ENCODE measurements at regions not wholly inside any gene's neighbourhood (a gene's known extent, or its start where the extent isn't known, plus 50 kb on each side); places are given as distances from the start of the nearest gene placed in this dataset.
A peak's percentile ranks its signal among the peaks of the same experiment; 100 is the strongest.

DNA sequence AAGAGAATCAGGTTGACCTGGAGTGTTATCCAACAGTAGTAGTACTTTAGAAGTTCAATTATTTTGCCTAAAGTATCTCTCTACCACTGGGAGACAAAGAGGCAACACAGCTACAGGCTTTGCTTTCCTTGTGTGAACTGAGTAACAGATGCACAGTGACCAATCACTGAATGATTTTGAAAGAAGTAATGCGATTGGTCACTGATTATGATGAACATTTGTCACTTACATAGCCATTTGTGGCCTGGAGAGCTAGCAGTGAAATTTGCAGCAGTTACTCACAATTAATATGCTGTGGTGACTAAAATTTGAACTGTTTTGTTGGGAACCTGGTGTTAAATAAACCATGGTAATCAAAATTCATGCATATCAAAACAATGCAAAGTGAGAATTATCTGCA is 508.7 kb upstream of the DIPK2B start:
- DNase-seq (ENCODE audit: low read depth), result no peak
- TF ChIP-seq, protein P1, sequence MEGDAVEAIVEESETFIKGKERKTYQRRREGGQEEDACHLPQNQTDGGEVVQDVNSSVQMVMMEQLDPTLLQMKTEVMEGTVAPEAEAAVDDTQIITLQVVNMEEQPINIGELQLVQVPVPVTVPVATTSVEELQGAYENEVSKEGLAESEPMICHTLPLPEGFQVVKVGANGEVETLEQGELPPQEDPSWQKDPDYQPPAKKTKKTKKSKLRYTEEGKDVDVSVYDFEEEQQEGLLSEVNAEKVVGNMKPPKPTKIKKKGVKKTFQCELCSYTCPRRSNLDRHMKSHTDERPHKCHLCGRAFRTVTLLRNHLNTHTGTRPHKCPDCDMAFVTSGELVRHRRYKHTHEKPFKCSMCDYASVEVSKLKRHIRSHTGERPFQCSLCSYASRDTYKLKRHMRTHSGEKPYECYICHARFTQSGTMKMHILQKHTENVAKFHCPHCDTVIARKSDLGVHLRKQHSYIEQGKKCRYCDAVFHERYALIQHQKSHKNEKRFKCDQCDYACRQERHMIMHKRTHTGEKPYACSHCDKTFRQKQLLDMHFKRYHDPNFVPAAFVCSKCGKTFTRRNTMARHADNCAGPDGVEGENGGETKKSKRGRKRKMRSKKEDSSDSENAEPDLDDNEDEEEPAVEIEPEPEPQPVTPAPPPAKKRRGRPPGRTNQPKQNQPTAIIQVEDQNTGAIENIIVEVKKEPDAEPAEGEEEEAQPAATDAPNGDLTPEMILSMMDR (IDR thresholded peaks at IDR 0.05; ENCODE audit: insufficient read depth, low read length), result no peak
- H3K4me3 ChIP-seq (ENCODE audit: low read depth, low read length), result no peak overlapping the region

DNA sequence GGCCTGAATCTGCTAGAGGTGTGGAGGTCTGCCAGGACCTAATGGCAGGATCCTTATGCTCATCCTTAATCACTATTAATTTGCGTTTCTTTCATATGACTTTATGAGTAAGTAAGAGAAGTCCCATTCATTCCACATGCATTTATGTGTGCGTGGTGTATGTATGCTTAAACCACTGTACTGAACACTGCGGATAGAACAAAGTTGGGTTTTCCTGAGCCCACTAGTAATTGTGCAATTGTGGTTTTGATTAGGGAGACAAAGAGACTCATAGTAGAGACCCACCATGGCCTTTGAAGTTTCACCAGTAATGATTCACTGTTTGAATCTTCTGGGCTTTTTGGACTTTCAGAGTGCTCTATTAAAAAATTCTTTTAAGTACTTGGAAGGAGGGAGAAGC is 498.5 kb upstream of the DIPK2B start:
- no peak overlapping the region for H3K4me3 ChIP-seq (ENCODE audit: low read depth, low read length)
- TF ChIP-seq, protein P1 (IDR thresholded peaks at IDR 0.05; ENCODE audit: insufficient read depth, low read length), result no peak
- peak; percentile 22 for DNase-seq (ENCODE audit: low read depth)

DNA sequence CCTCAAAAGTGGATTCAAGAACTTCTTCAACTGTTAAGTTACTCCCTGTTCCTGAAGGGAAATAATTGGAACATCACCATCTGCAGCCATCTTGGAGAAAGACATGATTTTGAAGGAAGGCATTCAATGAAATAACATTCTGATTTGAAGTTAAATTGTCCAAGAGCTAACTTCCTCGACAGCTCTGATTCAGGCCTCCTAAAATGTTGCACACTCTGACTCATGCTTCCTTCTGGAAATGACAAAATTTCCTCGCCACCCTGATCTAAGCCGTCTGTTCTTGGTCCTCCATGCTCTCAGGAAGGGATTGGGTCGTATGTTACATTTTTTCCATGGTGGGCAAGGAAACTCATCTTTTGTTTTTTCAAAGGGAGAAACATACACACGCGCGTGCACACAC is 496.9 kb upstream of the DIPK2B start:
- peak; percentile 79 for DNase-seq (ENCODE audit: low read depth)
- no peak overlapping the region for H3K4me3 ChIP-seq (ENCODE audit: low read depth, low read length)
- TF ChIP-seq, protein P1 (IDR thresholded peaks at IDR 0.05; ENCODE audit: insufficient read depth, low read length), result no peak

DNA sequence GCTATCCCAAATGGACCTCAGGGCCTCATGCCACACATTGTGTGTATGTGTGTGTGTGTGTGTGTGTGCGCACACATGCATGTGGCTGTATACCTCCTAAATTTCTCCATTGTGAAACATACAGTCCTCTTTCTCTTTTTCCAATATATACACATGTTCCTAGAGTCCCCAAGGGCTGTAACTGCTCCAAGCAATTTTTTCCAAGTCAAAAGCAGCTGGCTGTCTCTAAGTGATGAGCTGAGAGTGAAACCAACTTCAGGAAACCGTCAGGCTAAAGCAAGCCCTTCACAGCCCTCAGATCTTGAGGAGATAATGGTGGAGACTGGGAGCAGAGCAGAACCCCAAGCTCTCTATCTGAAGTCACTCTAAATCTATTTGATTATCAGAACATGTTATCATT is 496.1 kb upstream of the DIPK2B start:
- TF ChIP-seq, protein P1 (IDR thresholded peaks at IDR 0.05; ENCODE audit: insufficient read depth, low read length), result no peak
- no peak overlapping the region for H3K4me3 ChIP-seq (ENCODE audit: low read depth, low read length)
- no peak for DNase-seq (ENCODE audit: low read depth)

DNA sequence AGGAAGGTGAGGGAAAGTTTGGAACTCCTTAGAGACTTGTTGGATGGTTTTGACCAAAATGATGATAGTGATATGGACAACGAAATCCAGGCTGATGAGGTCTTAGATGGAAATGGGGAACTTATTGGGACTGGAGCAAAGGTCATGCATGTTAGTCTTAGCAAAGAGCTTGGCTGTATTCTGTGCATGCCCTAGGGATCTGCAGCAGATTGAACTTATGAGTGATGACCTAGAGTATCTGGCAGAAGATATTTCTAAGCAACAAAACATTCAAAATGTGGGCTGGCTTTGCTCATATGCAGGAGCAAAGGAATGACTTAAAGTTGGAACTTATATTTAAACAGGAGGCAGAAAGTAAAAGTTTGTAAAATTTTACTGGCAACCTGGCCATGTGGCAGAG is 489.3 kb upstream of the DIPK2B start:
- TF ChIP-seq, protein P1 (IDR thresholded peaks at IDR 0.05; ENCODE audit: insufficient read depth, low read length), result no peak
- peak; percentile 37 for DNase-seq (ENCODE audit: low read depth)
- H3K4me3 ChIP-seq (ENCODE audit: low read depth, low read length), result no peak overlapping the region

DNA sequence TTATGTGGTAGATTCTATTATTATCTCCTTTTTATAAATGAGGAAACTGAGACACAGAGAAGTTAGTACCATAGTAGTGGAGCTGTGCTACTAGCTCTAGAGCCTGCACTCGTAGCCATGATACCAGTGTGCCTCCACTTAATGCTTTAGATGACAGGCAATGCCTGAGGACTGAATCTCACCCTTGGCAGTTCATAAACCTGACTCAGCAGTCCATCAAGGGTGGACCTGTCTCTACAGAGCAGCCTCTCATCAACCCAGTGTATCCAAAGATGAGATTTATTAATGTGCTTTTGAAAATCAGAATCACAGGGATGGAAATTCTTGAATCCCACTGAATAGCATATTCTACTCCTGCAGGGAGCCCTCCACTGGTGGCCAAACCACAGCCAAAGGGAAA is 483.2 kb upstream of the DIPK2B start:
- H3K4me3 ChIP-seq (ENCODE audit: low read depth, low read length), result no peak overlapping the region
- DNase-seq (ENCODE audit: low read depth), result no peak
- TF ChIP-seq, protein P1 (IDR thresholded peaks at IDR 0.05; ENCODE audit: insufficient read depth, low read length), result no peak

DNA sequence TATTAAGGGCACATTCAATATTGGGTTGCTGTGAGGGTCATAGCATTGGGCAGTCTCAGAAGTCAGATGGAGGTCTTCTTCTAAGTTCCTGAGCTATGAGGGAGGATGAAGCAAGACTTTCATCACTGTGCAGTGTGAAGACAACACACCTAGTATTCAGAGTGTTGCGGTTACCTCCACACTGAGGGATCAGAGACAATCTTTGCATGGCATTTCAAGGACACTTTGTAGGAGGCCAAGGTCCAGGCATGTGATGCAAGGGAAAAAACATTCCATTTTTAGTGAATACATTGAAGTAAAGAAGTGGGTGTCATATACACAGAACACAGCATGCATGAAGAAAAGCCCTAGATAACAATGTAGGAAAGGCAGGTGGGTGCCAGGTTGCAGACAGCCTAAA is 481.2 kb upstream of the DIPK2B start:
- TF ChIP-seq, protein P1 (IDR thresholded peaks at IDR 0.05; ENCODE audit: insufficient read depth, low read length), result no peak
- DNase-seq (ENCODE audit: low read depth), result no peak
- H3K4me3 ChIP-seq (ENCODE audit: low read depth, low read length), result no peak overlapping the region
